NT2/D1 (cell line): ENCODE measurements at regions not wholly inside any gene's neighbourhood (a gene's known extent, or its start where the extent isn't known, plus 50 kb on each side); places are given as distances from the start of the nearest gene placed in this dataset.

Source experiments
- SUZ12 ChIP-seq: IDR thresholded peaks from 2 replicates; pipeline ENCODE4 v1.6.1; 2011; ENCODE audit not compliant: insufficient read length, insufficient read depth; ENCODE audit errors: extremely low read depth
- YY1 ChIP-seq: IDR thresholded peaks from 2 replicates; pipeline ENCODE4 v1.6.1; 2011; ENCODE audit not compliant: insufficient read length, insufficient read depth
- ZNF274 ChIP-seq: IDR thresholded peaks from 2 replicates; pipeline ENCODE4 v1.6.1; 2011; ENCODE audit warnings: mild to moderate bottlenecking, low read depth, low read length

DNA sequence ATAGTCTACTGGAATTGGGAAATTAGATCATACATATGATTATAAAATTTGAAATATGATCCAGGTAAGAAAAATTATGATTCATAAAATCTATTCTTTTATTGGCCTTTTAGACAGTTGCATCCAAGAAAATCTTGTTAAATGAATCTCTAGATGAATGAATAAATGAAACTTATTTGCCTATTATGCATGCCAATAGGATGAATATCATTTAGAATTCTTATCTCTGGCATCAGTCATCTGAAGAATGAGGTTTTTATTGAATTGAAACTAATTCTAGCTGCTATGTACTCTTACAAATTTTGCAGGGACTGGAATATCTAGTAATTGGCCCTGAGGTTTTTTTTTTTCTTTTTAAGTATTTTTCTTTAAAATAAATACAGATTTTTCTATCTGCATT lies 475.5 kb downstream of the NAV3 start:
- TF ChIP-seq YY1 (no peak), SUZ12 (no peak), ZNF274 (no peak)
